PC-9 (cell line): ENCODE measurements at regions not wholly inside any gene's neighbourhood (a gene's known extent, or its start where the extent isn't known, plus 50 kb on each side); places are given as distances from the start of the nearest gene placed in this dataset.

Experiments used
- CTCF ChIP-seq: fragments of 200-600 bp; sonication (generic); conservative IDR thresholded peaks from 2 replicates; pipeline ENCODE4 v1.6.1; 2017; ENCODE audit warnings: mixed run types, antibody characterized with exemption, mild to moderate bottlenecking, moderate library complexity
- EZH2 ChIP-seq: fragments of 200-600 bp; sonication (generic); IDR thresholded peaks from 2 replicates; pipeline ENCODE4 v1.8.0; 2017; ENCODE audit warnings: antibody characterized with exemption, low read depth

GRCh38 chr3:16088496-16088895 is 86.0 kb upstream of the GALNT15 start:
- TF ChIP-seq CTCF (no peak), EZH2 (no peak)
